IMR-90 (cell line): ENCODE measurements at regions not wholly inside any gene's neighbourhood (a gene's known extent, or its start where the extent isn't known, plus 50 kb on each side); places are given as distances from the start of the nearest gene placed in this dataset.

Source experiments
- MAZ ChIP-seq: IDR thresholded peaks from 2 replicates; pipeline ENCODE4 v1.6.1; 2012; ENCODE audit warnings: low read depth, mild to moderate bottlenecking, low read length, improper control_type of control experiment, moderate library complexity, borderline replicate concordance
- POLR2A ChIP-seq: IDR thresholded peaks from 2 replicates; pipeline ENCODE4 v1.6.1; 2012; ENCODE audit warnings: mild to moderate bottlenecking, low read depth, low read length
- RAD21 ChIP-seq: IDR thresholded peaks from 2 replicates; pipeline ENCODE4 v1.6.1; 2012; ENCODE audit warnings: low read length, improper control_type of control experiment
- RCOR1 ChIP-seq: IDR thresholded peaks from 2 replicates; pipeline ENCODE4 v1.6.1; 2012; ENCODE audit warnings: mild to moderate bottlenecking, low read length, improper control_type of control experiment; ENCODE audit not compliant: insufficient replicate concordance
- RFX5 ChIP-seq: IDR thresholded peaks from 2 replicates; pipeline ENCODE4 v1.8.0; 2012; ENCODE audit warnings: low read depth, mild to moderate bottlenecking, low read length, moderate library complexity
- SMC3 ChIP-seq: fragments of 150-350 bp; IDR thresholded peaks from 2 replicates; pipeline ENCODE4 v1.6.1; 2016; ENCODE audit warnings: low read depth, mild to moderate bottlenecking, antibody characterized with exemption, low read length, moderate library complexity
- USF2 ChIP-seq: fragments of 150-350 bp; IDR thresholded peaks from 2 replicates; pipeline ENCODE4 v1.6.1; 2017; ENCODE audit warnings: mild to moderate bottlenecking, antibody characterized with exemption, low read length, low read depth
- TF ChIP-seq, protein P1 (sequence below): conservative IDR thresholded peaks from 2 replicates; pipeline ENCODE4 v1.5.1; 2012; ENCODE audit warnings: mild to moderate bottlenecking, low read depth, low read length, improper control_type of control experiment

- TF ChIP-seq, protein P1, sequence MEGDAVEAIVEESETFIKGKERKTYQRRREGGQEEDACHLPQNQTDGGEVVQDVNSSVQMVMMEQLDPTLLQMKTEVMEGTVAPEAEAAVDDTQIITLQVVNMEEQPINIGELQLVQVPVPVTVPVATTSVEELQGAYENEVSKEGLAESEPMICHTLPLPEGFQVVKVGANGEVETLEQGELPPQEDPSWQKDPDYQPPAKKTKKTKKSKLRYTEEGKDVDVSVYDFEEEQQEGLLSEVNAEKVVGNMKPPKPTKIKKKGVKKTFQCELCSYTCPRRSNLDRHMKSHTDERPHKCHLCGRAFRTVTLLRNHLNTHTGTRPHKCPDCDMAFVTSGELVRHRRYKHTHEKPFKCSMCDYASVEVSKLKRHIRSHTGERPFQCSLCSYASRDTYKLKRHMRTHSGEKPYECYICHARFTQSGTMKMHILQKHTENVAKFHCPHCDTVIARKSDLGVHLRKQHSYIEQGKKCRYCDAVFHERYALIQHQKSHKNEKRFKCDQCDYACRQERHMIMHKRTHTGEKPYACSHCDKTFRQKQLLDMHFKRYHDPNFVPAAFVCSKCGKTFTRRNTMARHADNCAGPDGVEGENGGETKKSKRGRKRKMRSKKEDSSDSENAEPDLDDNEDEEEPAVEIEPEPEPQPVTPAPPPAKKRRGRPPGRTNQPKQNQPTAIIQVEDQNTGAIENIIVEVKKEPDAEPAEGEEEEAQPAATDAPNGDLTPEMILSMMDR = no peak
- TF ChIP-seq USF2 (no peak), MAZ (no peak), SMC3 (no peak), RCOR1 (no peak), RFX5 (no peak), POLR2A (no peak), RAD21 (no peak)
Observed at GRCh38 chr4:148850257-148850995, 408.2 kb upstream of the NR3C2 start.
